Ectodermal cell (in vitro differentiated cells): ENCODE measurements at regions not wholly inside any gene's neighbourhood (a gene's known extent, or its start where the extent isn't known, plus 50 kb on each side); places are given as distances from the start of the nearest gene placed in this dataset.

ENCODE experiments used
- H3K27ac ChIP-seq: 2 replicates; pipeline ENCODE4 v1.7.0; 2013; ENCODE audit warnings: mild to moderate bottlenecking, low read depth, low read length; ENCODE audit not compliant: insufficient read depth, poor library complexity, severe bottlenecking
- H3K27me3 ChIP-seq: 2 replicates; pipeline ENCODE4 v1.7.0; 2013; ENCODE audit warnings: mild to moderate bottlenecking, low read length; ENCODE audit not compliant: insufficient read depth, control insufficient read depth, poor library complexity, severe bottlenecking
- H3K36me3 ChIP-seq: one replicate; pipeline ENCODE4 v1.7.0; 2013; ENCODE audit warnings: low read length; ENCODE audit not compliant: control insufficient read depth, insufficient read depth
- H3K4me1 ChIP-seq: one replicate; pipeline ENCODE4 v1.7.0; 2013; ENCODE audit warnings: low read length; ENCODE audit not compliant: control insufficient read depth, insufficient read depth
- H3K4me3 ChIP-seq: 2 replicates; pipeline ENCODE4 v1.7.0; 2013; ENCODE audit warnings: low read depth, low read length, control low read depth; ENCODE audit not compliant: insufficient read depth
- H3K9me3 ChIP-seq: 2 replicates; pipeline ENCODE4 v1.7.0; 2013; ENCODE audit warnings: mild to moderate bottlenecking, low read length, moderate library complexity; ENCODE audit not compliant: control insufficient read depth
- WGBS, 2 experiments: methylation state at CpG; one replicate each; pipeline ENCODE4 v1.1.7; 2013; ENCODE audit warnings: missing lambda C conversion rate in 2 of 2; 5-methylcytosine and 5-hydroxymethylcytosine counted together

DNA sequence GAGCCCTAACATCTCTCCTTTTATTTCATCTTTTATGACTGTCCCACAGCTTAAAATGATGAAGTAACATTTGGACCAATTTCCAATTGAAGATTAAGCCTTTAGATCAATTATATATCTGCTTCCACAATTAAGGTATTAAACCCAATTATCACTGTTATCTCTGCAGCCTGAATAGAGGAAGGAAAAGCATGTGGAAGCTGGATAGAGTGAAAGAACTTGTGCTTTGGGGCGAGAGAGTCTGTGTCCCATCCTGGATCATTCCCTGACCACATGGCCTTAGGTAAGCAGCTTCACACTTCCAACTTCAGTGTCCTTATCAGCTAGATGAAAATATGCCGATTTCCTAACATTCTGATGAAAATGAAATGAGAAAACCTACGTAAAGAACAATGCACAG lies 61.4 kb upstream of the TSPAN8 start:
- Histone ChIP-seq H3K27ac (no peak overlapping the region), H3K4me3 (no peak overlapping the region), H3K27me3 (no peaks in the 10 kb centered on the region), H3K36me3 (no peaks in the 10 kb centered on the region), H3K4me1 (no peaks in the 10 kb centered on the region), H3K9me3 (no peaks in the 10 kb centered on the region)
- 96 to 100% methylated on average over 1 to 3 of the region's 3 CpGs for WGBS, 2 experiments

DNA sequence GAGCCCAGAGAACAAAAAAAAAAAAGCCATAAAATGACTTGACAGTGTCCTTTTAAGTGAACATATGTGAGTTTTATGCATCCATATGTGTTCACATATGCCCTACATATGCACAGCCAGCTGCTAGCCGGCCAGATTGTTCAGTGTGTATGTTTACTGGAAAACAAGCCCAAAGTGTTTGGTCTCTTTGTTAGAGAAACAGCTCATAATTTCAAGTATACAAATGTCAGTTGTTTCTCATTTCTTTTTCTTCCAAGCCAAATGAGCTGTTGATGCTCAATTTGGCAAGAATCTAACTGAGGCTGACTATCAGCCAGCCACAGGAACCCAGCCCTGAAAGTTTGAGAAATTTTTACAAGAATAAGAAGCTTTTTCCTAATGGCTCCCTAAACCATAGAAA lies 60.8 kb upstream of the TSPAN8 start:
- no peak overlapping the region for H3K4me3 ChIP-seq
- no peaks in the 10 kb centered on the region for H3K27me3 ChIP-seq
- H3K36me3 ChIP-seq, result no peaks in the 10 kb centered on the region
- no peaks in the 10 kb centered on the region for H3K4me1 ChIP-seq
- no peak overlapping the region for H3K27ac ChIP-seq
- no peaks in the 10 kb centered on the region for H3K9me3 ChIP-seq
- 95% methylated on average over 1 of the region's 1 CpG; no CpG with 5 or more reads in 1 of the 2 experiments for WGBS, 2 experiments

DNA sequence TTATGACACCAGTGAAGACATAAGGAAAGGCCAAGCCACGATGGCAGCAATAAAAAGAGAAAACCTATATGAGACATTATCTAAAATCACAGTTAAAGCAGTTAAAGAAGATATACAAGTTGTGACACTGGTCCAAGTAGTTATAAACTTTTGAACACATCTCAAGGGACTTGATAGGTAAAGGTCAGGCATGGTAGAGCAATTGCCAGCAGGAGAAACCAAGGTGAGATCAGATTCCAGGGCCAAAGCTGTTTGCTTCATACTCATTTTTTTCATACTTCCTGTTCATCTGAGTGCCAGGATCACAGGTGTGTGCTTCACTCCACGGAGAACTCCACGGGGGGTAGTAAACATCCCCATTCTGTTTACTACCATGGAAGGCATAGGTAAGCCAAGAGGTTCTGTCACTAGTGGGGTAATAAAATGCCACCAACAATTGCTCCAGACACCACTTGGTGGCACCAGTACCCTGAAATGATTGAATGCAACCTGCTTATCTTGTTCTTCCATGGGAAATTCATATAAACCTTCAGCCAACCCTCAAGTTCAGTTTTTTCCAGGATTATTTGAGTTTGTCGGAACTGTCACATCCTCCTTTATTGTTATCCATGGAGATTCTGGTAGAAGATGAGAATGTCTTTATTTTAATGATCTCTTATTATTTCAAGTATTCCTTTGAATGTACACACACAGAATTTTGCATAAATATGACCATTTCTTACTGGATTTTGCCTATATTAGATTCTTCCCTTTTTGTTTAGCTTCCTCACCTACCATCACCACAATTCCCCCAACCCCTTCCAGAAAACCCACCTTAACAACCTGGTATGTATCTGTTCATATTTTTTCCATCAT lies 59.2 kb upstream of the TSPAN8 start:
- no peaks in the 10 kb centered on the region for H3K36me3 ChIP-seq
- H3K9me3 ChIP-seq, result no peaks in the 10 kb centered on the region
- H3K27ac ChIP-seq, result no peak overlapping the region
- 80 to 83% methylated on average over 3 to 4 of the region's 4 CpGs for WGBS, 2 experiments
- H3K27me3 ChIP-seq, result no peaks in the 10 kb centered on the region
- H3K4me3 ChIP-seq, result no peak overlapping the region
- H3K4me1 ChIP-seq, result no peaks in the 10 kb centered on the region

DNA sequence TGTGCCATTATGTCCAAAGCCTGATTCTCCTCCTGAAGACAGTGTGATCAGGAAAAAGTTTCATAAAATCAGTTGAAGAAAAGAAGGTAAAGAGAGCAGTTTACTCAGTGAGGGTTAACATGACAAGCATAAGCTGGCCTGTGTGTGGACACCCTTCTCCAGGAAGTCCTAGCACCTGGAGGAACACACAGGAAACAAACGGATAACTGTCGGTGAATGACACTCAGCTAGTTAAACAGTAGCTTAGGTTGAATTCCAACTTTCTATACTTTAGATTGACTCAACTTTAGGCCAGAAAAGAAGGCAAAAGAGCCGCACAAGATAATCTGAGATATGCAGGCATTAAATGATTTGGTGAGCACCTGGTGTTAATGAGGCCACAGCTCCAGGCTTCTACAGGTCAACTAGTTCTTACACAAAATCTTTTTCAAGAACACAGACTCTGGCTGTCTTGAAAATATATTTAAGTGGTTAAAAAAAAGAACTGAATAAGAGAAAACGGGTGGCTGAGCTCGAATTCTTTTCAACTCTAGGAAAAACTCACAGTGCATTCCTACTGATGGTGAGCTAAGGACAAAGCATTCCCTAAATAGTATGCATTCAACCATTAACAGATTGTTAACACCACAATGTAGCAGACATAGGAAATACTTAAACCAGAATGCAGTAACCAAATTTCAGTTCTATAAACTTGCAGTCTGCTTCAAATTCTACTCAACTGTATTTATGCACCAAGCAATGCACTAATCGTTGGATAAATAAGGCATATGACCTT lies 56.9 kb upstream of the TSPAN8 start:
- Histone ChIP-seq H3K36me3 (no peaks in the 10 kb centered on the region), H3K27ac (peak overlapping the region; percentile 27), H3K9me3 (no peaks in the 10 kb centered on the region), H3K4me1 (no peaks in the 10 kb centered on the region), H3K4me3 (no peak overlapping the region), H3K27me3 (no peaks in the 10 kb centered on the region)
- WGBS, 2 experiments, result 49 to 50% methylated on average over 6 of the region's 6 CpGs

DNA sequence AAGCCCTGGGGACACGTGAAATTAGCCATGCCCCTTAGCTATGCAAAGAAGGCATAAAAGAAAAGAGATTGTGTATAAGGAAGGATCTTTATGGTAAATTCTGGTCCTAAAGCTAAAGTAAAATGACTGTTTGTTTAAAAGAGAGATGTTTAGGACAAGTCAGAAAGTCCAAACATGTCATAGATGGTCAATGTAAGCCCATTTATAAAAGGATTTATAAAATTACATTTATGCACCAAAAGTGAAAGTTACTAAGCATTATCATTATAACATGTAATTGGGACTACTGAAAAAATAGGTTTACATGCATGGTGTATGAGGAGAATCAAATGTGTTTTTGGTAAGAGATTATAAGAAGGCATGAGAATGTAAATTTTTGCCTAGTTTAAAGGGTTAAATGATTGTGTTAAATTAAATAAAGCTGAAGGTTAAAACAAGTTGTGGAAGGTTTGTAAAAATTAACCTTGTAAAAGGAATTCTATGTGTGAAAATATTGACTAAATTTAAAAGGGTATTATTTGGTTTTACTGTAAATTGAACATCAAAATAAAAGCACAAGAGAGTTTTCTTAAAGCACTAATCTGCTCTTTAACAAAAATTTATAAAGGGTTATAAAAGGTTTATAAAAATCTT lies 50.4 kb upstream of the TSPAN8 start:
- Histone ChIP-seq H3K4me1 (no peaks in the 10 kb centered on the region), H3K36me3 (no peaks in the 10 kb centered on the region), H3K9me3 (no peaks in the 10 kb centered on the region), H3K27me3 (no peaks in the 10 kb centered on the region), H3K4me3 (no peak overlapping the region), H3K27ac (no peak overlapping the region)
- WGBS, 2 experiments, result 0% methylated on average over 1 of the region's 1 CpG
